Vagina (tissue), 2 donors: ENCODE measurements at regions not wholly inside any gene's neighbourhood (a gene's known extent, or its start where the extent isn't known, plus 50 kb on each side); places are given as distances from the start of the nearest gene placed in this dataset.

Source experiments
- POLR2AphosphoS5 ChIP-seq, 2 donors: sonication (generic); formaldehyde crosslinking; IDR thresholded peaks; one replicate each; pipeline ENCODE4 v1.9.0; 2017; ENCODE audit warnings: antibody characterized with exemption in 2 of 2, mild to moderate bottlenecking in 2 of 2, low read depth in 1 of 2; ENCODE audit not compliant: insufficient read depth in 1 of 2
- TF ChIP-seq, protein P1 (sequence below), 3 experiments: fragments of 450-650 bp in 2 of 3; fragments of 200-600 bp in 1 of 3; sonication (generic) in 1 of 3; IDR thresholded peaks; one replicate each; pipeline ENCODE4 v1.5.1; 2017 to 2019; ENCODE audit warnings: antibody characterized with exemption in 3 of 3, mild to moderate bottlenecking in 2 of 3, moderate library complexity in 2 of 3

DNA sequence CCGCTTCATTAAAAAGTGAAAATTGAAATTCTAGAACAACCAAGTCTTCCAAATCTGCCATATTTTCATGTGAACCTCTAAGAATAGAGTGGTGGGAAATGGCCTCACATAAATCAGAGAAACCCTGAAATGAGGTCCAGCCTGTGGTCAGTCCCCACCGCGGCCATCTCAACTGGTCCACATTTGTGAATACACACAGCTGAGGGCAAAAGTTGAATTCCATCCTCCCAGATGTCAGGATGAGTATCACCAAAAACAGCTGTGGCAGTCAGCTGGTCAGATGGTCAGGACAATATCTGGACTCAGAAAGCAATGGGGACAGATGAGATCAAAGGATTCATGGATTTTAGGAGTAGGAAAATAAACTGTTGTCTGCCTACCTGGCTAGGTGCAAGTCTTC lies 219.4 kb upstream of the NCKAP5 start:
- TF ChIP-seq, protein P1, sequence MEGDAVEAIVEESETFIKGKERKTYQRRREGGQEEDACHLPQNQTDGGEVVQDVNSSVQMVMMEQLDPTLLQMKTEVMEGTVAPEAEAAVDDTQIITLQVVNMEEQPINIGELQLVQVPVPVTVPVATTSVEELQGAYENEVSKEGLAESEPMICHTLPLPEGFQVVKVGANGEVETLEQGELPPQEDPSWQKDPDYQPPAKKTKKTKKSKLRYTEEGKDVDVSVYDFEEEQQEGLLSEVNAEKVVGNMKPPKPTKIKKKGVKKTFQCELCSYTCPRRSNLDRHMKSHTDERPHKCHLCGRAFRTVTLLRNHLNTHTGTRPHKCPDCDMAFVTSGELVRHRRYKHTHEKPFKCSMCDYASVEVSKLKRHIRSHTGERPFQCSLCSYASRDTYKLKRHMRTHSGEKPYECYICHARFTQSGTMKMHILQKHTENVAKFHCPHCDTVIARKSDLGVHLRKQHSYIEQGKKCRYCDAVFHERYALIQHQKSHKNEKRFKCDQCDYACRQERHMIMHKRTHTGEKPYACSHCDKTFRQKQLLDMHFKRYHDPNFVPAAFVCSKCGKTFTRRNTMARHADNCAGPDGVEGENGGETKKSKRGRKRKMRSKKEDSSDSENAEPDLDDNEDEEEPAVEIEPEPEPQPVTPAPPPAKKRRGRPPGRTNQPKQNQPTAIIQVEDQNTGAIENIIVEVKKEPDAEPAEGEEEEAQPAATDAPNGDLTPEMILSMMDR (IDR thresholded peaks at IDR 0.05), result no peak
- TF ChIP-seq POLR2AphosphoS5 (IDR thresholded peaks at IDR 0.05; ENCODE audit: insufficient read depth in 1 of 2, low read depth in 1 of 2), result no peak
